CMK (cell line): ENCODE measurements at regions not wholly inside any gene's neighbourhood (a gene's known extent, or its start where the extent isn't known, plus 50 kb on each side); places are given as distances from the start of the nearest gene placed in this dataset.

Experiments used
- DNase-seq: peaks from one replicate; pipeline ENCODE4 v3.0.0-alpha.2; 2010; ENCODE audit warnings: low read depth

DNA sequence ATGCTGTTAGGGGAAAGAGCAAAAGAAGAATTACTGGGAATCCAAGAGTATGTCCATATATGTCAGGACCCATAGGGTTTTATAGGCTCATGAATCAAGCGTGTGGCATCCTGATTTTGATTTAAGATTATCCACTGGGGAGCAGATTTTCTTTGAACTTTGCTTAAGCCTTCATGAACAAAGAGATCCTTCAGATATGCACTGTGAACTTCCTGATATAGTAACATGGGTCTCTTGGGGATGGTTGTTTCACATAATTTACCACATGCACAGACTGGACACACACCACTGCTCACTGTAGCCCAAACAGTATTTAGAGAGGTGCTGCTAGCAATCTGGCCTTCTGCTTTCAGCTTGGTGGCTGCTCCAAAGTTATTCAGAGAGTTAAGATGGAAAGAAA, 200.9 kb upstream of the ZPLD1 start:
- no peak for DNase-seq

DNA sequence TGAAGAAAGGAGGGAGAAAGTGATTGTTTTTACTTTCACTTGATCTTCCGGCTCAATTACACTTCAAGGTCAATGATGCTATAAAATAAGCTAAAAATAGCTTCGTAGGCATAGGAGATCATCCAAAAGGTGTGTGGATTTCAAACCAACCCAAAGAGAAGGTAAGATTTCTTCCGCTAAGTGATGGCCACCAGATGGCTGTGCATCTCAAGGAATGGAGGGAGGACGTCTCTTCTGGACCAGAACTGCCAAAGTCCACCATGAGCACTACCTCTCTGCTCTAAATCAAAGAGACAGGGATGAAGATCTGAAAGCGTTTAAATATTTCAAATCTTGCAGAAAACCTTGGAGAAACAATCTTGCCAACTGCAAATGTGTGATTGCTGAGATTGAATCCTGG, 199.1 kb upstream of the ZPLD1 start:
- DNase-seq: no peak

DNA sequence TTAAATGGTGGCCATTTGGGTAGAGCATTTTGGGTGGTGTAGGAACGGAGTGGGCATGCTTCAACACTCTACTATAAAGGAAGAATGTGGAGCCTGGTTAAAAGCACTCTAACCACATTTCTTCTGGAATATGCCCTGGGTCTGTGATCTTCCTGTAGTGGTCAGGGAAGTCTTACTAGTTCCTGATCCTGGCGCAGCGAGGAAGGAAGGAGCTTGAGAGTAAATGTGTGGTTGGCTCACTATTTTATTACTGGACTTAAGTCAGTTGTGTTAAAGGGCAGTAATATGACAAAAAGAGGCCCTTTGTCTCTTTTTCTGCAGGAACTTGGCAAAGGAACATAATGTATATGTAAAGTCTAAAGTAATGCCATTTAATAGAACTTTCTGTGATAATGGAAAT, 197.6 kb upstream of the ZPLD1 start:
- no peak for DNase-seq

DNA sequence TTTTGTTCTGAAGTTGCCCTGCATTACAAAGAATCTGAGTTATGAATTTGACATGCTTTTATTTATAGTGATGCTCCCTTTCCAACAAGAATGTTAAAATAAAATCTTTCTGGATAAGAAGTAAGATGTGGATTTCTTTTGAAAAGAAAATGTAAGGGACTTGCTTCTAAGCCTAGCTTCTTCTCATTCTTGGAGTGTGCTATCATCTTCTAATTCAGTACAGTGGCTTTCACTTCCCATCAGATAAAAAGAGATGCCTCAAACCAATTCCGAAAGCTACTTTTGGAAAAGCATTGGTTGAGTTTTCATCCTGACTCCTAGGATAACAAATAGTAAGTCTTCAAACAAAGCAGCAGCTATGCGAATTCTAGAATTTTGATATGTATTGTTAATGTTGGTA, 197.0 kb upstream of the ZPLD1 start:
- no peak for DNase-seq

DNA sequence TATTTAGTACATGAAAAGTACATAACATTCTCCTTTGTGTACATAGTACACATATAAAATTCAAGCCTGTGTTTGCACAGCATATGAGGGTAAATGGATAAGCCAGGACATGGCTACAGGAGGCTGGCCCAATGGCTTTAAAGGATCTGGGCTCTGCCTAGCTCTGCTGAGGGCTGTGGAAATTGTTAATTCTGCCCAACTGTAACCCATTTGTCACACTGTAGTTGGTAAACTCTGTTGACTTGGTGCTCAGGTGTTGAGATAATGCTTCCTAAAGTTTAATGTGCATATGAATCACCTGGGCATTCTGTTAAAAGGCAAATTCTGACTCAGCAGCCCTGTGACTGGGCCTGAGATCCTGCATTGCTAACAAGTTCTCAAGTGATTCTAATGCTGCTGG, 196.5 kb upstream of the ZPLD1 start:
- no peak for DNase-seq

DNA sequence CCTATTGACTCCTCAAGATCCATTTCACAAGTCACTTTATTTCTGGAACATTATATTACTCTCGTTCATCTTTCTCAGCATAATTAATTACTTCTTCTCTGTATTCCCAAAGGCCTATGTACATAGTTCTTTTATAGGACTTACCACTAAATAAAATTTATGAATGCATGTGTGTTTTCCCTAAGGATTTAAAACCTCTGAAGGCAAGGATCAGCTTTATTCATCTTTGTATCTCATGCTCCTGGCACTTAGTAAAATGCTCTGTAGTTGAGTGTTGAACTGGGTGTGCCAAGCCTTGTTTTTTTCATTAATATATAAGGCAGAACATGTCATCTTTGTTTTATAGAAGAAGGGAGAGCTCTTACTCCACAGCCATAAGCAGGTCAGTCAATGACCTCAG, 194.1 kb upstream of the ZPLD1 start:
- no peak for DNase-seq

GRCh38 chr3:102248981-102249705, 185.7 kb upstream of the ZPLD1 start:
- no peak for DNase-seq

DNA sequence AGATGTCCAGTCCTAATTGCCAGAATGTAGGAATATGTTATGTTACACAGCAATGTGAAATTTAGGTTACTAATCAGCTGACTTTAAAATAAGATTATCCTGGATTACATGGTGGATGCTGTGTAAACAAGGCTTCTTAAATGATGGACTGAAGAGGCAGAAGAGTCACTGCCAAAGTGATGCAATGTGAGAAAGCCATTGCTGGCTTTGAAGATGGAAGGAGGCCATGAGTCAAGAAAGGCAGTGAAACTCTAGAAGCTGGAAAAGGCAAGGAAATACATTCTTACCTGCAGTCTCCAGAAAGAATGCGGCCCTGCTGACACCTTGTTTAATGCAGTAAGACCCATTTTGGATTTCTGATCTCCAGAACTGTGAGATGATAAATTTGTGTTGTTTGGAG, 179.1 kb upstream of the ZPLD1 start:
- no peak for DNase-seq

DNA sequence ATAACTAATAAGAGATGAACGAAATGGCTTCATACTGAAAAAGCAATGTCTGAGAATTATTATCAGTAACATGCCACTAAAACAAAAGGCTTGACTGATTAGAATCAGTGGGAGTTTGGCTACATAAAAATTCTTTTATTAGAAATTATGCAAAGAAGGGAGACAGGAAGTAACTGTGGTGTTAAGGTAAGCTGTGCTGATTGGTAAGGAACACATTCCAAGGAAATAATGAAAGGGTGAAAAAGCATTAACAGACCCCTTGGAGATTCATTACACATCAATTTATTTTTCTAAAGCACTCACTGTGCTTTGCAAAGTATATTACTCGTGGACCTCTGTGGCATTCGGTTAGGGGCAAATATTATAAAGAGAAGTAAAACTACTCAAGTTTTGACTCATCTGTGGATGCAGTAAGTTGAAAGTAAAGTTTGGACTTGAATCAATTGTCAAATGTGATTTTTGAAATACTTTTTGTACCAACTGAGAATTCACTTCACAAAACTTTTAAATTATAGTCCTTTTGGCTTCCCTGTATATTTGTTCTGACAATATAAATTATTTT, 176.1 kb upstream of the ZPLD1 start:
- DNase-seq: no peak

DNA sequence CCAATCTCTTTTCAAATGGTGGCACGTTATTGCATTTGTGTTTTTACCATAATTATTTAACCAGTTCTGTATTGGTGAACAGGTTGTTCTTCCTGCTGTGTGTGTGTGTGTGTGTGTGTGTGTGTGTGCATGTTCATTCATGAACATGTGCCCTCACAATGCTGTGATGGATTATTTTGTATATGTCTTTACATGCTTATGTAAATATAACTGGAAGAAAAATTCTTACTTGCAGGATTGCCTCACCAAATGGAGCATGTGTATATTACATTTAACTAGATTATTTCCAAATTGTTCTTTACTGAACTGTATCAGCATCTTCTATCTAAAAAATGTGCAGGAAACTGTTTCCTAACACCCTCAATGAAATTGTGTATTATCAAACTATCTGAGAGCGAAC, 175.2 kb upstream of the ZPLD1 start:
- DNase-seq: no peak

- no peak for DNase-seq
Observed at GRCh38 chr3:102265720-102266119, 169.1 kb upstream of the ZPLD1 start.

DNA sequence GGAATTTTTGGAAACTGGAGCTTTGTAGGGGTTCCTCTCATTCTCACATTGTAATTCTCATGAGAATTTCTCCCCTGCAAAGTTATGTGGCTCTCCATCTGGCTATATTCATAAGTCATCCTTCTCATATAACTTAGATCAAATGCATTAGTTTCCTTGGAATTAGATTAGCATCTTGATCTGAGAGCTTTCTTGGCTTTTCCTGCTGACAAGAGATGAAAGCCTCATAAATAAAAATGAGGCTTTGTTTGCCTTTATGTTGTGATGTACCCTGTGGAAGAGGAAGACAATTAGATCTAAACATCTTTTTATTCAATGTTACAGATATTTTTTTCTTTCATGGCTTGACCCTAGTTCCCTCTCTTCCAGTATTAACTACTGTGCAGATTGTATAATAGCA, 165.4 kb upstream of the ZPLD1 start:
- no peak for DNase-seq

GRCh38 chr3:102290241-102290640, 144.6 kb upstream of the ZPLD1 start:
- no peak for DNase-seq

DNA sequence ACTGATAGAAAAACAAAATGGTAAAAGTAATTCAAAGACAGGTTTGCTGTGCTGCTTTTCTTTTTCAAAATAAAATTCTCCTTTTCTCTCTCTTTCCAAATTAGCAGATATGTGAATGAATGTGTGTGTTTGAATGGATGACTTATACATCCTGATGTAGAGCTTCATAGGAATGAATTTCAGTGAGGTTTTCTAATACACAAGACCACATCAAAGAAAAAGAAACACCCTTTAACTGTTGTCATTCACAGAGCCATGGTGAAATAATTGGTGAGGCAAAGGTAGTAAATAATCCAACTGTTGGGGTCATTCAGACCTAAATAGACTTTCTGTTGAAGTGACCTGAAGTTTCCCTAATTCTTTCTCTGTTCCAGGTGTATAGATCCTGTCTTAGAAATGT, 139.1 kb upstream of the ZPLD1 start:
- no peak for DNase-seq

DNA sequence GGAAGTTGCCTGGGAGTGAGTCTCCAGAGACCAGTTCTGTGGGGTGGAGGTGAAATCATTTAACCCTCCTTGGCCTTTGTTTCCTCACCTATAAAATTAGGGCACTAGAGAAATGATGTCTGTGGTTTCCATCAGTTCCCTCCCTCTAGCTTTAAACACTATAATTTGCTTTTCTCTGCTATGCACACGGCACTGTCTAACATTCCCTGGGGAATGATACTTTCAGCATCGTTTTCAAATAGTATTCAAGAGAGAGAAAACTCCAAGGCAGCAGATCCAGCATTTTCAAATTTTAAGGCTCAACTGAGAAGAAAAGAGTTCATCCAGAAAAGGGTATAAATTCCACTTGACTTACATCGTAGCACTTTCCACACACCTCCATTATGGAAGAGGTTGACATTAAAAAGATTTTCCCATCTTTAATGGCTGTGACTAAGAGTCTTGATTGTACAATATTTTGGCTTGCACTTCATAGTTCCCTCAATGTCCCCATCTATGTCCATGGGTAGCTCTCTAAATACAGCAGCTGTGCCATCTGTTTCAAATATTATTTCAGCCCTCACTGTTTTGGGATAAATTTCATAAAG, 137.7 kb upstream of the ZPLD1 start:
- no peak for DNase-seq

GRCh38 chr3:102299125-102299877, 135.5 kb upstream of the ZPLD1 start:
- no peak for DNase-seq

DNA sequence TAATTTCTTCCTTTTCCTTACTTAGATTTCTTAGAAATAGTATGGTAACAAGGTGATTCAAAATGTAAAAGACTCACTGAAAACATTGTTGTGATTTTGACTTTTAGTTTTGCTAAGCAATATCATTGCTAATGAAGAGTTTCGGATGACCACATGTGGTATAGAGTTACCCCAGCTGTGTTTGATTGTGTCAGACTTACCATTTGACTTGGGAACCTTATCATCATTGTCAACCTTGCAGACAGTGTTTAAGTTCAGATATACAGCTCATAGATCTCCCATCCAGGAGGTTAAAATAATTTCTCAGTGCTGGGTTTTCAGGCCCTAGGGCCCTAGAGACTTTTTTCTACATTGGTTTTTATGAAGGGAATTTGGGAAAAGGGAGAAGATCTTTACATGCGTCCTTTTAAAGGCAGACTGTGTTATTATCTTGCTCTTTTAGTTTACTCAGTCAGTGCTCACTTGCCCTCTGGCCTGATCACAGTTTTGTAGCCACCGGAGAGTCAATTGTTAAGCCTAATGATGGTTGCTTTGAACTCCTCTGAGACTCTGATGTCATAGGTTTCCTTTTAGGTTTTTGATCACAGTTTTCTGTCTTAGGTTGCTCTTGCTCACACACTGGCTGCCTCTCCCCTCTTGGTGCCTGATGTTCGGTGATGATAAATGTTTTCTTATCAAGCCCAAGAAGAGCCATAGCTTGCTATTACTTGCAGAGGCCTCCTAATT, 133.5 kb upstream of the ZPLD1 start:
- DNase-seq: no peak

DNA sequence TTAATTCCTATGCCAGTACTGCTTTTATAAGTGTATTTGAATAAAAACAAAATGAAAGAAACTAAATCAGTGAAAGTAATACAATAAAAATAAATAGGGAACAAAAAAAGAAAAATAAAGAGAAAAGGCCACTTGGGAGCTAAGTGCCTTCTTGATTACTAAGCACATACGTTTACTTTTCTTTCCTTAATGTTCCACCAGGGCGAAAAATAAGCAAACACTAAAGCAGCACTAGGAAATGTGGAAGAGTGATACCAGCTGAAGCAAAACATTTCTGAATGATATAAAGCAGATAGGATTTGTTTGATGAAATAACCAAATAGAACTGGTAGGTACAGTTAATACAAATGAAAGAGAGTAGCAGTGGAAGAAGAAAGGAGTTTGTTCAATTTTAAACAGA, 132.8 kb upstream of the ZPLD1 start:
- DNase-seq: no peak

- no peak for DNase-seq
Observed at GRCh38 chr3:102304550-102304949, 130.3 kb upstream of the ZPLD1 start.

DNA sequence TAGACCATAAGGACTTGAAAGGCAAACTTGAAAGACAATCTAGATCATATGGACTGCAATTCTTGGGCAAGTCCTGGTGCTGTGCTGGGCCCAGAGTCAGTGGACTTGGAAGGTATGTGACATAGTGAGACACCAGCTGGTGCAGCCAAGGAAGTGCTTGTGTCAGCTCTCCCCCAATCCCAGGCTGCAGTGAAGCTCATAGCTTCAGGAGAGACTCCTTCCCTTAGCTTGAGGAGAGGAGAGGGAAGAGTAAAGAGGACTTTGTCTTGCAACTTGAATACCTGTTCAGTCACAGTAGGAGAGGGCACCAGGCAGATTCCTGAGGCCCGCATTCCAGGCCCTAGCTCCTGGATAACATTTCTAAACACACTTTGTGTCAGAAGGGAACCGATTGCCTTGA, 127.4 kb upstream of the ZPLD1 start:
- no peak for DNase-seq

DNA sequence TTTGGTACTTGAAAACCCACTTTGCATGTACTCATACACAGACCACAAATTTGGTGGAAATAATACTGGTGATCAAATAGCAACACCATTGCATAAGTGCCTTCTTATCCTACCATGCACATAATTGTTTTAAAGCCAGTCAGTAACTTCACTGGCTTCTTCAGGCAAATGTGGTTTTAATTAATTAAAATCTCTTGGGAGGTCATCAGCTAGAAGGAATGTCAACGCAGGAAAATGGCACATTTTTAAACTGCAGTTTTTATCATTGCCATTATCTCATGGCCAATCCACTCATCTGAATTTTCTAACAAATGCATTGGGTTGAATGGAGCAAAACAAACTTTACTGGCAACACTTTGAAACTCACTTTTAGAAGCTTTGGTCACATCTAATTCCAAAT, 105.7 kb upstream of the ZPLD1 start:
- DNase-seq: no peak

DNA sequence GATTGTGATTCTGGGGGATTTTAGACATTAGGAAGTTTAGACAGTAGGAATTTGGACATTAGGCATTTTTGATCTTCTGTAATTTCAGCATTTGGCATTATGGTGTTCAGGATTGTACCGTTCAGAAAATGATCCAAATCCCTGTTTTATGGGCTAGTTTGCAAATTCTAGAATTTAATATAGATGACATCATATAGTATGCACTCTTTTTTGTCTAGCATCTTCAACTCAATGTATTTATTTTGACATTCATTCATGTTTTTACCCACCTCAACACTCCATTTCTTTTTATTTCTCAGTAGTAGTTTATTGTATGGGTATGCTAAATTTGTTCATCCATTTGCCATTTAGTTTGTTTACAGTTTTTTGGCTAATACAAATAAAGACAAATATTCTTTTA, 105.3 kb upstream of the ZPLD1 start:
- no peak for DNase-seq

DNA sequence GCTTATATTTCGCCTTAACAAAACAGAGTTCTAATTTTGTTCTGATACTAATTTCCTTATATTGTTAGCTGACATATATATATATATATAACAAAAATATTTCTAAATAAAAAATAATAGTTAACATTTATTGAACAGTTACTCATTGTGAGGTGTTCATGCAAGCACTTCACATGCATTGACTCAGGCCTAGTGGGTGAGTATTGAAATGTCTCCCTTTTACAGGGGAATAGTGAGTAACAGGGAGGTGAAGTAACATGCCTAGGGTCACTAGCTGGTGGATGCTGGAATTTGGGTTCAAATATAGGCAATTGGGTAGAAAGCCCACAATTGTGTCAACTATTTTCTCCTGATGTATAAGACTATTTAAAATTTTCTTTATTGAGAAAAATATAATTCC, 102.6 kb upstream of the ZPLD1 start:
- DNase-seq: no peak
